SK-N-MC (cell line): ENCODE measurements at regions not wholly inside any gene's neighbourhood (a gene's known extent, or its start where the extent isn't known, plus 50 kb on each side); places are given as distances from the start of the nearest gene placed in this dataset.

Experiments used
- EZH2 ChIP-seq: fragments of 200-600 bp; sonication (generic); IDR thresholded peaks from one replicate; pipeline ENCODE4 v1.6.1; 2017; ENCODE audit warnings: antibody characterized with exemption
- FOXP2 ChIP-seq: optimal IDR thresholded peaks from 2 replicates; pipeline ENCODE3; 2011; ENCODE audit warnings: mild to moderate bottlenecking, moderate library complexity; ENCODE audit not compliant: insufficient read depth; ENCODE audit errors: extremely low read length, control extremely low read depth
- POLR2AphosphoS5 ChIP-seq: IDR thresholded peaks from 2 replicates; pipeline ENCODE4 v1.6.1; 2012; ENCODE audit warnings: mild to moderate bottlenecking, low read depth, low read length, borderline replicate concordance

- TF ChIP-seq EZH2 (no peak), POLR2AphosphoS5 (no peak), FOXP2 (no peak)
These were observed 856.7 kb downstream of the CDH8 start for GRCh38 chr16:61179561-61179960.
